SK-N-SH (cell line): ENCODE measurements at regions not wholly inside any gene's neighbourhood (a gene's known extent, or its start where the extent isn't known, plus 50 kb on each side); places are given as distances from the start of the nearest gene placed in this dataset.

Experiments
- CTCF ChIA-PET: fragments of 300-600, 350-600 bp; formaldehyde crosslinking; extraction: SDS; loops from one replicate; lab custom pipeline; 2021; lab: Yijun Ruan, JAX
- POLR2A ChIA-PET: fragments of 350-600 bp; sonication (Branson Sonifier 250); formaldehyde crosslinking; extraction: SDS; loops from one replicate; lab custom pipeline; 2020; ENCODE audit warnings: antibody characterized with exemption, inconsistent platforms; lab: Yijun Ruan, JAX
- DNase-seq: peaks from one replicate; pipeline ENCODE4 v3.0.0; 2012
- H2AFZ ChIP-seq: fragments of 200-600 bp; sonication (generic); 2 replicates; pipeline ENCODE4 v1.8.1; 2016; ENCODE audit warnings: antibody characterized with exemption, mild to moderate bottlenecking, low read depth
- H3F3A ChIP-seq: fragments of 200-600 bp; sonication (generic); replicated peaks from 2 replicates; pipeline ENCODE3; 2016; ENCODE audit warnings: antibody characterized with exemption, mild to moderate bottlenecking; ENCODE audit not compliant: insufficient read depth
- H3K27ac ChIP-seq, 2 experiments: fragments of 200-500 bp in 1 of 2; fragments of 200-600 bp in 1 of 2; sonication (Bioruptor generic) in 1 of 2; sonication (generic), shearing (Covaris generic) in 1 of 2; 2 replicates each; pipeline versions ENCODE4 v1.5.1 to v1.6.1; 2014 to 2016; ENCODE audit warnings: low read depth in 2 of 2, inconsistent platforms in 1 of 2, low read length in 1 of 2, mild to moderate bottlenecking in 1 of 2, mixed read lengths in 1 of 2
- H3K27me3 ChIP-seq: fragments of 200-600 bp; sonication (generic), shearing (Covaris generic); 2 replicates; pipeline ENCODE4 v1.6.1; 2016; ENCODE audit warnings: mixed run types; ENCODE audit not compliant: insufficient read depth
- H3K36me3 ChIP-seq, 2 experiments: fragments of 200-500 bp in 1 of 2; fragments of 200-600 bp in 1 of 2; sonication (Bioruptor generic) in 1 of 2; sonication (generic) in 1 of 2; replicated peaks in 1 of 2; 2 replicates each; pipeline versions ENCODE3 to v1.5.1; 2014 to 2016; ENCODE audit warnings: low read length in 1 of 2, mild to moderate bottlenecking in 1 of 2; ENCODE audit not compliant: insufficient read depth in 2 of 2, control insufficient read depth in 1 of 2
- H3K4me1 ChIP-seq, 2 experiments: fragments of 200-500 bp in 1 of 2; fragments of 200-600 bp in 1 of 2; sonication (Bioruptor generic) in 1 of 2; sonication (generic), shearing (Covaris generic) in 1 of 2; 2 replicates each; pipeline versions ENCODE4 v1.5.1 to v1.6.1; 2014 to 2016; ENCODE audit warnings: low read depth in 1 of 2, low read length in 1 of 2, mixed run types in 1 of 2; ENCODE audit not compliant: insufficient read depth in 2 of 2, control insufficient read depth in 1 of 2
- H3K4me2 ChIP-seq: fragments of 200-600 bp; sonication (generic), shearing (Covaris generic); 2 replicates; pipeline ENCODE4 v1.6.1; 2017; ENCODE audit warnings: mixed run types
- H3K4me3 ChIP-seq, 2 experiments: fragments of 200-500 bp in 1 of 2; fragments of 200-600 bp in 1 of 2; sonication (Bioruptor generic) in 1 of 2; sonication (generic), shearing (Covaris generic) in 1 of 2; 2 replicates each; pipeline versions ENCODE4 v1.5.1 to v1.8.1; 2014 to 2016; ENCODE audit warnings: low read depth in 2 of 2, inconsistent platforms in 1 of 2, low read length in 1 of 2, mild to moderate bottlenecking in 1 of 2, mixed read lengths in 1 of 2, moderate library complexity in 1 of 2
- H3K79me2 ChIP-seq: fragments of 200-600 bp; sonication (generic); 2 replicates; pipeline ENCODE4 v1.8.1; 2017; ENCODE audit warnings: mild to moderate bottlenecking; ENCODE audit not compliant: insufficient read depth
- H3K9ac ChIP-seq: fragments of 200-600 bp; sonication (generic); 2 replicates; pipeline ENCODE4 v1.6.1; 2017; ENCODE audit warnings: mixed run types
- H3K9me2 ChIP-seq: fragments of 200-600 bp; sonication (generic); 2 replicates; pipeline ENCODE4 v1.6.1; 2017; ENCODE audit warnings: mixed run types
- H3K9me3 ChIP-seq: fragments of 200-600 bp; sonication (generic); 2 replicates; pipeline ENCODE4 v1.6.1; 2017; ENCODE audit warnings: mixed run types, mild to moderate bottlenecking, moderate library complexity
- H4K20me1 ChIP-seq: fragments of 200-600 bp; sonication (generic); 2 replicates; pipeline ENCODE4 v1.6.1; 2017; ENCODE audit warnings: mild to moderate bottlenecking, mixed run types; ENCODE audit not compliant: insufficient read depth
- EZH2phosphoT487 ChIP-seq: fragments of 200-600 bp; sonication (generic); IDR thresholded peaks from 2 replicates; pipeline ENCODE4 v1.6.1; 2017; ENCODE audit warnings: low read depth, mixed run types, mild to moderate bottlenecking, antibody characterized with exemption, moderate library complexity, borderline replicate concordance
- GABPA ChIP-seq: IDR thresholded peaks from 2 replicates; pipeline ENCODE4 v1.4.0; 2012; ENCODE audit warnings: low read depth, mild to moderate bottlenecking
- GATA2 ChIP-seq: sonication (generic); formaldehyde crosslinking; IDR thresholded peaks from 2 replicates; pipeline ENCODE4 v1.5.0; 2020; ENCODE audit warnings: mild to moderate bottlenecking, missing genetic modification reagents
- IRF3 ChIP-seq: fragments of 150-350 bp; IDR thresholded peaks from 2 replicates; pipeline ENCODE4 v1.6.1; 2016; ENCODE audit warnings: mild to moderate bottlenecking, low read depth, low read length
- MEF2A ChIP-seq: IDR thresholded peaks from 2 replicates; pipeline ENCODE4 v1.4.0; 2012; ENCODE audit warnings: low read depth, borderline replicate concordance
- NFIC ChIP-seq: IDR thresholded peaks from 2 replicates; pipeline ENCODE4 v1.4.0; 2012; ENCODE audit warnings: borderline replicate concordance
- NRF1 ChIP-seq: IDR thresholded peaks from 2 replicates; pipeline ENCODE4 v1.6.1; 2012; ENCODE audit warnings: low read depth, mild to moderate bottlenecking, low read length
- POLR2AphosphoS5 ChIP-seq: IDR thresholded peaks from 2 replicates; pipeline ENCODE4 v1.6.1; 2012; ENCODE audit warnings: low read depth, low read length
- RAD21 ChIP-seq: IDR thresholded peaks from 2 replicates; pipeline ENCODE4 v1.6.1; 2012; ENCODE audit warnings: mild to moderate bottlenecking, low read length
- RFX5 ChIP-seq: IDR thresholded peaks from 2 replicates; pipeline ENCODE4 v1.6.1; 2012; ENCODE audit warnings: mild to moderate bottlenecking, improper control_type of control experiment, low read length
- TAF1 ChIP-seq: IDR thresholded peaks from 2 replicates; pipeline ENCODE4 v1.6.1; 2012; ENCODE audit warnings: low read depth, mild to moderate bottlenecking, low read length, moderate library complexity, borderline replicate concordance
- ZBTB33 ChIP-seq: IDR thresholded peaks from 2 replicates; pipeline ENCODE4 v1.4.0; 2012; ENCODE audit warnings: low read depth, borderline replicate concordance
- WGBS: methylation state at CpG from one replicate; pipeline ENCODE4 v1.1.6; 2017; ENCODE audit warnings: low lambda C conversion rate; 5-methylcytosine and 5-hydroxymethylcytosine counted together
- TF ChIP-seq, protein P1 (sequence below): IDR thresholded peaks from 2 replicates; pipeline ENCODE4 v1.6.1; 2012; ENCODE audit warnings: mild to moderate bottlenecking, low read depth, low read length, moderate library complexity
- TF ChIP-seq, protein P2 (sequence below): IDR thresholded peaks from 2 replicates; pipeline ENCODE4 v1.4.0; 2012; ENCODE audit warnings: low read depth, borderline replicate concordance
- TF ChIP-seq, protein P3 (sequence below): fragments of 150-350 bp; IDR thresholded peaks from 2 replicates; pipeline ENCODE4 v1.6.1; 2017; ENCODE audit warnings: antibody characterized with exemption, low read length, low read depth, borderline replicate concordance
- TF ChIP-seq, protein P4 (sequence below): fragments of 200-600 bp; sonication (generic); IDR thresholded peaks from 2 replicates; pipeline ENCODE4 v1.6.1; 2017; ENCODE audit warnings: antibody characterized with exemption, mild to moderate bottlenecking, moderate library complexity

GRCh38 chr2:82128051-82128450 lies 1823.5 kb upstream of the LRRTM1 start (continued):
- TF ChIP-seq, protein P1, sequence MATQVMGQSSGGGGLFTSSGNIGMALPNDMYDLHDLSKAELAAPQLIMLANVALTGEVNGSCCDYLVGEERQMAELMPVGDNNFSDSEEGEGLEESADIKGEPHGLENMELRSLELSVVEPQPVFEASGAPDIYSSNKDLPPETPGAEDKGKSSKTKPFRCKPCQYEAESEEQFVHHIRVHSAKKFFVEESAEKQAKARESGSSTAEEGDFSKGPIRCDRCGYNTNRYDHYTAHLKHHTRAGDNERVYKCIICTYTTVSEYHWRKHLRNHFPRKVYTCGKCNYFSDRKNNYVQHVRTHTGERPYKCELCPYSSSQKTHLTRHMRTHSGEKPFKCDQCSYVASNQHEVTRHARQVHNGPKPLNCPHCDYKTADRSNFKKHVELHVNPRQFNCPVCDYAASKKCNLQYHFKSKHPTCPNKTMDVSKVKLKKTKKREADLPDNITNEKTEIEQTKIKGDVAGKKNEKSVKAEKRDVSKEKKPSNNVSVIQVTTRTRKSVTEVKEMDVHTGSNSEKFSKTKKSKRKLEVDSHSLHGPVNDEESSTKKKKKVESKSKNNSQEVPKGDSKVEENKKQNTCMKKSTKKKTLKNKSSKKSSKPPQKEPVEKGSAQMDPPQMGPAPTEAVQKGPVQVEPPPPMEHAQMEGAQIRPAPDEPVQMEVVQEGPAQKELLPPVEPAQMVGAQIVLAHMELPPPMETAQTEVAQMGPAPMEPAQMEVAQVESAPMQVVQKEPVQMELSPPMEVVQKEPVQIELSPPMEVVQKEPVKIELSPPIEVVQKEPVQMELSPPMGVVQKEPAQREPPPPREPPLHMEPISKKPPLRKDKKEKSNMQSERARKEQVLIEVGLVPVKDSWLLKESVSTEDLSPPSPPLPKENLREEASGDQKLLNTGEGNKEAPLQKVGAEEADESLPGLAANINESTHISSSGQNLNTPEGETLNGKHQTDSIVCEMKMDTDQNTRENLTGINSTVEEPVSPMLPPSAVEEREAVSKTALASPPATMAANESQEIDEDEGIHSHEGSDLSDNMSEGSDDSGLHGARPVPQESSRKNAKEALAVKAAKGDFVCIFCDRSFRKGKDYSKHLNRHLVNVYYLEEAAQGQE: no peak

DNA sequence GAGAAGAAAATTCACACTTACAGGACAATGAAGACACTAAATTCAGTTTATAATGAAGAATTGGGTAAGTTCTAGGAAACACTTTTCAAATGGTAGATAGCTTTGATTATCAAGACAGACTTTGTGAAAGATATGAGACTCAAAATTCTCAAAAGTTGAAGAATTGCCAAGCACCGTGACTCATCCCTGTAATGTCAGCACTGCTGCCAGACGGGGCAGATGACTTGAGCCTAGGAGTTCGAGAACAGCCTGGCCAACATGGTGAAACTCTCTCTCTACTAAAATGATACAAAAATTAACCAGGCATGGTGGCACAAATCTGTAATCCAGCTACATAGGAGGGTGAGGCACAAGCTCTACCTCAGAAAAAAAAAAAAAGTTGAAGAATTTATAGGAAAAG lies 1820.1 kb upstream of the LRRTM1 start:
- Histone ChIP-seq H3K36me3 (no peaks in the 10 kb centered on the region), H3K79me2 (no peaks in the 10 kb centered on the region), H3K9me2 (no peaks in the 10 kb centered on the region), H4K20me1 (no peaks in the 10 kb centered on the region), H3F3A (no peaks in the 10 kb centered on the region), H3K27ac (no peak overlapping the region), H3K4me2 (no peak overlapping the region), H3K4me3 (no peak overlapping the region), H3K4me1 (no peaks in the 10 kb centered on the region), H3K27me3 (no peaks in the 10 kb centered on the region), H2AFZ (no peak overlapping the region), H3K9me3 (no peaks in the 10 kb centered on the region), H3K9ac (no peak overlapping the region)
- ChIA-PET CTCF (no interaction called here), POLR2A (no interaction called here)
- no peak for DNase-seq
- 2% methylated on average over 3 of the region's 3 CpGs for WGBS
- TF ChIP-seq EZH2phosphoT487: no peak
- TF ChIP-seq, protein P2, sequence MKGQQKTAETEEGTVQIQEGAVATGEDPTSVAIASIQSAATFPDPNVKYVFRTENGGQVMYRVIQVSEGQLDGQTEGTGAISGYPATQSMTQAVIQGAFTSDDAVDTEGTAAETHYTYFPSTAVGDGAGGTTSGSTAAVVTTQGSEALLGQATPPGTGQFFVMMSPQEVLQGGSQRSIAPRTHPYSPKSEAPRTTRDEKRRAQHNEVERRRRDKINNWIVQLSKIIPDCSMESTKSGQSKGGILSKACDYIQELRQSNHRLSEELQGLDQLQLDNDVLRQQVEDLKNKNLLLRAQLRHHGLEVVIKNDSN: no peak
- TF ChIP-seq GABPA: no peak
- TF ChIP-seq GATA2 (CRISPR knock-in tag): no peak
- TF ChIP-seq POLR2AphosphoS5: no peak
- TF ChIP-seq RFX5: no peak
- TF ChIP-seq RAD21: no peak
- no peak for TF ChIP-seq IRF3
- no peak for TF ChIP-seq TAF1
- no peak for TF ChIP-seq NRF1
- TF ChIP-seq, protein P1: no peak
- TF ChIP-seq NFIC: no peak
- TF ChIP-seq, protein P3, sequence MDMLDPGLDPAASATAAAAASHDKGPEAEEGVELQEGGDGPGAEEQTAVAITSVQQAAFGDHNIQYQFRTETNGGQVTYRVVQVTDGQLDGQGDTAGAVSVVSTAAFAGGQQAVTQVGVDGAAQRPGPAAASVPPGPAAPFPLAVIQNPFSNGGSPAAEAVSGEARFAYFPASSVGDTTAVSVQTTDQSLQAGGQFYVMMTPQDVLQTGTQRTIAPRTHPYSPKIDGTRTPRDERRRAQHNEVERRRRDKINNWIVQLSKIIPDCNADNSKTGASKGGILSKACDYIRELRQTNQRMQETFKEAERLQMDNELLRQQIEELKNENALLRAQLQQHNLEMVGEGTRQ: no peak
- TF ChIP-seq MEF2A: no peak
- TF ChIP-seq, protein P4, sequence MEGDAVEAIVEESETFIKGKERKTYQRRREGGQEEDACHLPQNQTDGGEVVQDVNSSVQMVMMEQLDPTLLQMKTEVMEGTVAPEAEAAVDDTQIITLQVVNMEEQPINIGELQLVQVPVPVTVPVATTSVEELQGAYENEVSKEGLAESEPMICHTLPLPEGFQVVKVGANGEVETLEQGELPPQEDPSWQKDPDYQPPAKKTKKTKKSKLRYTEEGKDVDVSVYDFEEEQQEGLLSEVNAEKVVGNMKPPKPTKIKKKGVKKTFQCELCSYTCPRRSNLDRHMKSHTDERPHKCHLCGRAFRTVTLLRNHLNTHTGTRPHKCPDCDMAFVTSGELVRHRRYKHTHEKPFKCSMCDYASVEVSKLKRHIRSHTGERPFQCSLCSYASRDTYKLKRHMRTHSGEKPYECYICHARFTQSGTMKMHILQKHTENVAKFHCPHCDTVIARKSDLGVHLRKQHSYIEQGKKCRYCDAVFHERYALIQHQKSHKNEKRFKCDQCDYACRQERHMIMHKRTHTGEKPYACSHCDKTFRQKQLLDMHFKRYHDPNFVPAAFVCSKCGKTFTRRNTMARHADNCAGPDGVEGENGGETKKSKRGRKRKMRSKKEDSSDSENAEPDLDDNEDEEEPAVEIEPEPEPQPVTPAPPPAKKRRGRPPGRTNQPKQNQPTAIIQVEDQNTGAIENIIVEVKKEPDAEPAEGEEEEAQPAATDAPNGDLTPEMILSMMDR: no peak
- no peak for TF ChIP-seq ZBTB33
